GM13976 (cell line): ENCODE measurements at regions not wholly inside any gene's neighbourhood (a gene's known extent, or its start where the extent isn't known, plus 50 kb on each side); places are given as distances from the start of the nearest gene placed in this dataset.

Experiments
- DNase-seq: peaks from one replicate; pipeline ENCODE4 v3.0.0; 2012; ENCODE audit warnings: low spot score
- in situ Hi-C: fragments of 300-500 bp; cut with MboI; formaldehyde crosslinking; loops from one replicate; pipeline ENCODE4 v1.12.0; 2022; ENCODE audit warnings: low sequenced_read_pairs, mixed read lengths, inconsistent platforms; ENCODE audit not compliant: unreplicated experiment
- TF ChIP-seq, protein P1 (sequence below): IDR thresholded peaks from 2 replicates; pipeline ENCODE4 v1.5.1; 2012; ENCODE audit warnings: borderline replicate concordance, mild to moderate bottlenecking; ENCODE audit not compliant: insufficient read depth; ENCODE audit errors: extremely low read depth, missing control alignments, control extremely low read depth

DNA sequence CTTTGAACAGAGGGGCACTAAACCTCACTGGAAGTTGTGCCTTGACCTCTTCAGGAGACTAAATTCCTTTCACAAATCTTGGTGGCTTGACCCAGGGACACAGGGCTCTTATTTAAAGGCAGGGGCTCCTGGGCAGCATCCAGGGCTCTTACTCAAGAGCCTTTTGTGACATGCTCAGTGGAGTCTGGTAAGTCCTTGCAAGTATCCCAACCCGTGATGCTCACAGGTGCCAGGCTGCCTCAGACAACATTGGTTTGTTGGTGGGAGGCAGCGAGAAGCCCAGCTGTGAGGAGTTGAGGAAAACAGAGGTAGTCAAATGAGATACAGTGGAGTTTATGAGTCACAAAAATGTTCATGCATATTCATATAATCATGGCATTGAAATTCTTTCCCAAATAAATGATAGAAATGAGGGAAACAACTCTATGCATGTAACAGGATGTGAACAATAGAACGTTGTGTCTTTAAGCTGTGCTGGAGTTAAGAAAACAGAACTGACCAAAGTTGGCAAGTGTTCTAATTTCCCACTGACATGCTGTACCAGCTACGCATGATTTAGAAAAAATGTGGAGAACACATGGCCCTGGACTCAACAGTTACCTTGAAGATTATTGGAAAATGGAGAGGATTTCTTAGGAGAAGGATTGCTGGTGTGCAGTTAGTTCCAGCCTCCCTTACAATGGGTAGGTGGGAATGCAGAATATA, 654.5 kb upstream of the COBL start:
- DNase-seq = no peak
- in situ Hi-C loops = no loop called here
- TF ChIP-seq, protein P1, sequence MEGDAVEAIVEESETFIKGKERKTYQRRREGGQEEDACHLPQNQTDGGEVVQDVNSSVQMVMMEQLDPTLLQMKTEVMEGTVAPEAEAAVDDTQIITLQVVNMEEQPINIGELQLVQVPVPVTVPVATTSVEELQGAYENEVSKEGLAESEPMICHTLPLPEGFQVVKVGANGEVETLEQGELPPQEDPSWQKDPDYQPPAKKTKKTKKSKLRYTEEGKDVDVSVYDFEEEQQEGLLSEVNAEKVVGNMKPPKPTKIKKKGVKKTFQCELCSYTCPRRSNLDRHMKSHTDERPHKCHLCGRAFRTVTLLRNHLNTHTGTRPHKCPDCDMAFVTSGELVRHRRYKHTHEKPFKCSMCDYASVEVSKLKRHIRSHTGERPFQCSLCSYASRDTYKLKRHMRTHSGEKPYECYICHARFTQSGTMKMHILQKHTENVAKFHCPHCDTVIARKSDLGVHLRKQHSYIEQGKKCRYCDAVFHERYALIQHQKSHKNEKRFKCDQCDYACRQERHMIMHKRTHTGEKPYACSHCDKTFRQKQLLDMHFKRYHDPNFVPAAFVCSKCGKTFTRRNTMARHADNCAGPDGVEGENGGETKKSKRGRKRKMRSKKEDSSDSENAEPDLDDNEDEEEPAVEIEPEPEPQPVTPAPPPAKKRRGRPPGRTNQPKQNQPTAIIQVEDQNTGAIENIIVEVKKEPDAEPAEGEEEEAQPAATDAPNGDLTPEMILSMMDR = no peak

DNA sequence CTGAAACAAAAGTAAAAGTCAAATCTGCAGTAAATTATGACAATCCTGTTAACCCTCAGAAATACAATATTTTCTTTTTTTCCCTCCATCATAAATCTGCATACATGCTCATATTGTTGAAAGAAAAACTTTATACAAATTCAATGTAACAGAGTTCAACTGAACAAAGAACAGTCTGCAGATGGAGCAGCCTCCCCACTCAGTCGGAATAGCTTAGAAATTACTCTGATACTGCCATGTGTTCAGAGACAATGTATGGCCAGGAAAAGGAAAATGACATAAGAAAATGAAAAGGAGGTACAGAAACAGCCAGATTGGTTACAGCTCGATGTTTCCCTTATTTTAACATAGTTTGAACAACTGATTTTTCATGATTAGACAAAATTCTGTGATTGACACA, 651.9 kb upstream of the COBL start:
- in situ Hi-C loops = no loop called here
- TF ChIP-seq, protein P1 = no peak
- no peak for DNase-seq

DNA sequence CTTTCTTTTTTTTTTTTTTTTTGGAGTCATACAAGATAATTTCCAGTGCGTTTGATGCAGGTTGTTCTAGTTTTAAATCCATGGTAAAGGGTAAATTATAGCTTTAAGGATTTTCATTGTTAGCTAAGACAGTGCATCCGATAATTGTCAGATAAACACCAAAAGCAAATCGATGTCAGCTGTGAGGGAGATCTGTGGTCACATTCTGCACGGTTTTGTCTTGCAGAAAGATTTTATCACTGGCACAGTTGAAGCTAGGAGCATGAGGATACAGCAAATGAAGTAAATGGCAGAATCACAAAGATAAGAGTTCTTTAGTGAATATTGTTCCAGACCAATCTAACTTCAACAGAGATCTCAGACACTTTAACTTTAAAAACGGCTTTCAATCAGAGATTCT, 648.8 kb upstream of the COBL start:
- in situ Hi-C loops = no loop called here
- TF ChIP-seq, protein P1 = no peak
- no peak for DNase-seq

DNA sequence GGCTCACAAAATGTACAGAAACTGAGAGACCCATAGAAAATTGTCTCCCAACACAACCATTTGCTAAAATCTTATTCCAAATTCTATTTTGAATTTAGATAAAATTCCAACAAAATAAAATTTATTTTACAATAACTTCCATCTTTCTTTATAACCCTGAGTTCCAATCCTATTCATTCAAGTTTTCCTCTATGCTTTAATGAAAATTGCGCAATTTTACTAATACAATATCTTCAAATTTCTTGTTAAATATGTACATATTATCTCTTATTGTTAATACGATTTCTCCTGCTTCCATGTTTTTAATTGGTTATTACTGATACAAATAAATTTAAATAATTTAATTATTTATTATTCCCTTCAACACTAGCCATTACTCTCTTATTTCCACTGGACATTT, 645.2 kb upstream of the COBL start:
- DNase-seq = no peak
- in situ Hi-C loops = no loop called here
- TF ChIP-seq, protein P1 = no peak

DNA sequence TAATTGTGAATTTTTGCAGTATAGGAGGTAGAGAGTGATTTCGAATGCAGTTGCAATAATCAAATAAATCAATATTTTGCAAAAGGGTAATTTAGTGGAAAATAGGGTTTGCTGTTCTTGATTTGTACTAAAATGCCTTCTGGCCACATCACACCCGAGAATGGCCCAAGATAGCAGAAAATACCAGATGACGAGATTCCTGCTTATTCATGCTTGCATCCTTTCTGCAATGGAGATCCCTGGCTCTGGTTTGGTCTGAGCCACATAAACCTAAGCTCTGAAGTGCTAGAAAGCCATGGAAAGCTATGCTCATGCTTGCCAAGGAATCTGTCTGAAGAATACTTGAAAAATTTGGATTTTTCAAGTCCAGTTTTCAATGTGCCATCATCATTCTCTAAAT, 634.2 kb upstream of the COBL start:
- TF ChIP-seq, protein P1 = no peak
- DNase-seq = no peak
- in situ Hi-C loops = no loop called here

DNA sequence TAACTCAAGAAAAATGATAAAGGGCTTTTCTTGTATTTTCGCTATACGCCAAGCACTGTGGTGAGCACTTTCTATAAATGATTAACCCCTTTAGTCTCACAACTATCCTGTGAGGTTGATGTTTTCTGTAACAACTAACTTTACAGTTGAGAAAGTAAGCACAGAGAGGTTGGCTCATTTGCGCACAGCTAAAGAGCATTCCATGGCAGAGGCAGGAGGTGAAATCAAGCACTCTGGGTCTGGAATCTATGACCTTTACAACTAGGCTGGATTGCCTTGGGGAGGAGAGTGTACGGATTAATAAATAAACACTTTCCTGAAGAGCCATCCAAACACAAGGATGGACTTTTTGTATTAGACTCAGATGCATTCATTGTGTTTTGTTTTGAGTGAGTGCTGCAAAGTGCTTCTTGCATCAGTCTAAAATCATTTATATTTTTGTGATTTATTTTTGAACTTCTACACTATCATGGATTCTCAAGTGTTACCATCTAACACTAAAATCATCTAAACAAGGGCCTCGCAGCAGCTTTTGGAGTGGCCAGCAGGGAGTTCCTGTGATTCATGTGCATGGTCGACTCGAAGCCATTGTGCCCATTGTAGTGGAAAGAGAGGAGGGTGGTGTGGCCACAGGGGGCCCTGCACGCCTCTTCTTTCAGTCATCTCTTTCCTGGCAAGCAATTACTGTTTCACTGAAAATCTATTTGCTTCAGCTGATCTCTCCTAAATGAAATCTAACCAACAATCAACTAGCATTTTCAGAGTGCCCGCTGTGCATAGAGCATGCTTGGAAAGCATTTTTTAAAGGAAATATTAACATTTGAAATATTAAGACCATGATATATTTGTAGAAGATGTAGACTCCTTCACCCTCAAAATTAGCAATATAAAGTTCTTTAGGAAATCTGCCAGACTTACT, 633.4 kb upstream of the COBL start:
- DNase-seq = no peak
- in situ Hi-C loops = no loop called here
- TF ChIP-seq, protein P1 = no peak
